Caco-2 (cell line): ENCODE measurements at regions not wholly inside any gene's neighbourhood (a gene's known extent, or its start where the extent isn't known, plus 50 kb on each side); places are given as distances from the start of the nearest gene placed in this dataset.

ENCODE experiments used
- BruUV-seq: library from RNA; stranded (reverse); fragments of 400-500 nt; replicated peaks from 2 replicates; lab custom pipeline; 2021; lab: Mats Ljungman, UMichigan
- CTCF ChIA-PET: fragments of 300-600 bp; sonication (Branson Sonifier 250); formaldehyde crosslinking; loops from one replicate; lab custom pipeline; 2022; ENCODE audit warnings: antibody characterized with exemption; lab: Charles Lee
- POLR2A ChIA-PET: fragments of 300-600 bp; sonication (Branson Sonifier 250); formaldehyde crosslinking; loops from one replicate; lab custom pipeline; 2022; ENCODE audit warnings: antibody characterized with exemption; lab: Charles Lee
- DNase-seq, 2 experiments: peaks; one replicate each; pipeline versions ENCODE4 v3.0.0 to v3.0.0-alpha.2; 2020 to 2022
- H3K27me3 ChIP-seq: replicated peaks from 2 replicates; pipeline ENCODE4 v1.6.0; 2011; ENCODE audit warnings: low read length; ENCODE audit not compliant: control insufficient read depth, insufficient read depth
- H3K36me3 ChIP-seq: 2 replicates; pipeline ENCODE4 v1.5.1; 2011; ENCODE audit warnings: low read length; ENCODE audit not compliant: control insufficient read depth, insufficient read depth
- H3K4me1 ChIP-seq: fragments of 250-450 bp; sonication (Bioruptor Pico); 2 replicates; pipeline ENCODE4 v1.5.1; 2020; ENCODE audit warnings: mild to moderate bottlenecking
- H3K4me3 ChIP-seq: 2 replicates; pipeline ENCODE4 v1.5.1; 2011; ENCODE audit warnings: low read depth, mild to moderate bottlenecking, control low read depth, low read length
- H3K9me3 ChIP-seq: fragments of 250-450 bp; sonication (Bioruptor Pico); 2 replicates; pipeline ENCODE4 v1.5.1; 2020; ENCODE audit warnings: mild to moderate bottlenecking, moderate library complexity
- H3K27ac Mint-ChIP-seq: one replicate; pipeline ENCODE4 v1.8.0; 2022; ENCODE audit warnings: mixed read lengths; ENCODE audit not compliant: unreplicated experiment
- H3K27me3 Mint-ChIP-seq: one replicate; pipeline ENCODE4 v1.8.0; 2022; ENCODE audit warnings: mixed read lengths; ENCODE audit not compliant: insufficient read depth, unreplicated experiment
- H3K36me3 Mint-ChIP-seq: one replicate; pipeline ENCODE4 v1.8.0; 2022; ENCODE audit warnings: mild to moderate bottlenecking, mixed read lengths; ENCODE audit not compliant: insufficient read depth, unreplicated experiment
- H3K4me1 Mint-ChIP-seq: one replicate; pipeline ENCODE4 v1.8.0; 2022; ENCODE audit warnings: low read depth, mixed read lengths; ENCODE audit not compliant: unreplicated experiment
- H3K4me3 Mint-ChIP-seq: one replicate; pipeline ENCODE4 v1.8.0; 2022; ENCODE audit warnings: mild to moderate bottlenecking, moderate library complexity, mixed read lengths; ENCODE audit not compliant: unreplicated experiment
- H3K9me3 Mint-ChIP-seq: one replicate; pipeline ENCODE4 v1.8.0; 2022; ENCODE audit warnings: mixed read lengths; ENCODE audit not compliant: unreplicated experiment
- intact Hi-C: fragments of 100-400 bp; cut with micrococcal nuclease; formaldehyde crosslinking; loops from one replicate; pipeline ENCODE4 v1.10.0; 2022; ENCODE audit not compliant: unreplicated experiment
- TF ChIP-seq, protein P1 (sequence below), 2 experiments: fragments of 200-600 bp in 1 of 2; IDR thresholded peaks; 1 replicate in 1 of 2; 2 replicates in 1 of 2; pipeline versions ENCODE4 v1.5.1 to v1.8.0; 2011 to 2022; ENCODE audit warnings: antibody characterized with exemption in 1 of 2, control low read depth in 1 of 2, inconsistent platforms in 1 of 2, low read depth in 1 of 2, low read length in 1 of 2, mild to moderate bottlenecking in 1 of 2, moderate library complexity in 1 of 2; ENCODE audit not compliant: insufficient read depth in 1 of 2, severe bottlenecking in 1 of 2, unreplicated experiment in 1 of 2

DNA sequence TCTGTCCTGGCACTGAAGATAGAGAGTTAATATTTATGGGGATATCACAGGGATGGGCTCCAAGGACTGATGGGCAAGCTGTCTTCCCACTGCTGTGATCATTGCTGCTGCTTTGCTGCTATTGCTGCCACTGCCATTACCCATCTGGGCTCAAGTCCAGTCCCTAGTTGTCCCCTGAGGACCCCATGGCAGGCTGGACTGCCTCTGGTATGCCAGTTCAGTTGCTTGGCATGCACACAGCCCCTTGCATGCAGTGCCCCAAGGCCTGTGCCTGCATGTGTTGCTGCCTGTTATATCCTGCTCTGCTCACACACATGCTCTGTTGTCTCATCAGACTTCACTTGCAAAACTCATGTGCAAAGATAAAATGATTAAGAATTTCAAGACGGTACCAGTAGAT, 109.5 kb downstream of the ADRA2A start:
- no TSS peak for BruUV-seq
- Mint-ChIP-seq H3K9me3 (no peaks in the 10 kb centered on the region), H3K36me3 (no peaks in the 10 kb centered on the region), H3K27me3 (peaks cover 9% of the 10 kb centered on the region), H3K4me3 (no peak overlapping the region), H3K27ac (no peak overlapping the region), H3K4me1 (no peaks in the 10 kb centered on the region)
- Histone ChIP-seq H3K4me3 (no peak overlapping the region), H3K36me3 (no peaks in the 10 kb centered on the region), H3K4me1 (no peaks in the 10 kb centered on the region), H3K9me3 (no peaks in the 10 kb centered on the region), H3K27me3 (no peaks in the 10 kb centered on the region)
- ChIA-PET POLR2A (no interaction called here), CTCF (no interaction called here)
- intact Hi-C loops = no loop called here
- no peak for DNase-seq
- TF ChIP-seq, protein P1, sequence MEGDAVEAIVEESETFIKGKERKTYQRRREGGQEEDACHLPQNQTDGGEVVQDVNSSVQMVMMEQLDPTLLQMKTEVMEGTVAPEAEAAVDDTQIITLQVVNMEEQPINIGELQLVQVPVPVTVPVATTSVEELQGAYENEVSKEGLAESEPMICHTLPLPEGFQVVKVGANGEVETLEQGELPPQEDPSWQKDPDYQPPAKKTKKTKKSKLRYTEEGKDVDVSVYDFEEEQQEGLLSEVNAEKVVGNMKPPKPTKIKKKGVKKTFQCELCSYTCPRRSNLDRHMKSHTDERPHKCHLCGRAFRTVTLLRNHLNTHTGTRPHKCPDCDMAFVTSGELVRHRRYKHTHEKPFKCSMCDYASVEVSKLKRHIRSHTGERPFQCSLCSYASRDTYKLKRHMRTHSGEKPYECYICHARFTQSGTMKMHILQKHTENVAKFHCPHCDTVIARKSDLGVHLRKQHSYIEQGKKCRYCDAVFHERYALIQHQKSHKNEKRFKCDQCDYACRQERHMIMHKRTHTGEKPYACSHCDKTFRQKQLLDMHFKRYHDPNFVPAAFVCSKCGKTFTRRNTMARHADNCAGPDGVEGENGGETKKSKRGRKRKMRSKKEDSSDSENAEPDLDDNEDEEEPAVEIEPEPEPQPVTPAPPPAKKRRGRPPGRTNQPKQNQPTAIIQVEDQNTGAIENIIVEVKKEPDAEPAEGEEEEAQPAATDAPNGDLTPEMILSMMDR (IDR thresholded peaks at IDR 0.05; ENCODE audit: insufficient read depth in 1 of 2, low read depth in 1 of 2, low read length in 1 of 2, severe bottlenecking in 1 of 2, unreplicated experiment in 1 of 2) = no peak

- H3K4me3 Mint-ChIP-seq = no peak overlapping the region
- no peaks in the 10 kb centered on the region for H3K36me3 Mint-ChIP-seq
- ChIA-PET POLR2A (no interaction called here), CTCF (no interaction called here)
- intact Hi-C loops = no loop called here
- no peak overlapping the region for H3K27ac Mint-ChIP-seq
- Histone ChIP-seq H3K4me1 (no peaks in the 10 kb centered on the region), H3K36me3 (no peaks in the 10 kb centered on the region), H3K9me3 (no peaks in the 10 kb centered on the region), H3K4me3 (no peak overlapping the region), H3K27me3 (no peaks in the 10 kb centered on the region)
- TF ChIP-seq, protein P1 (IDR thresholded peaks at IDR 0.05; ENCODE audit: insufficient read depth in 1 of 2, low read depth in 1 of 2, low read length in 1 of 2, severe bottlenecking in 1 of 2, unreplicated experiment in 1 of 2) = no peak
- no peaks in the 10 kb centered on the region for H3K9me3 Mint-ChIP-seq
- no TSS peak for BruUV-seq
- peaks cover 13% of the 10 kb centered on the region for H3K27me3 Mint-ChIP-seq
- DNase-seq = no peak
- no peaks in the 10 kb centered on the region for H3K4me1 Mint-ChIP-seq
These were observed 110.3 kb downstream of the ADRA2A start for GRCh38 chr10:111187096-111187495.

DNA sequence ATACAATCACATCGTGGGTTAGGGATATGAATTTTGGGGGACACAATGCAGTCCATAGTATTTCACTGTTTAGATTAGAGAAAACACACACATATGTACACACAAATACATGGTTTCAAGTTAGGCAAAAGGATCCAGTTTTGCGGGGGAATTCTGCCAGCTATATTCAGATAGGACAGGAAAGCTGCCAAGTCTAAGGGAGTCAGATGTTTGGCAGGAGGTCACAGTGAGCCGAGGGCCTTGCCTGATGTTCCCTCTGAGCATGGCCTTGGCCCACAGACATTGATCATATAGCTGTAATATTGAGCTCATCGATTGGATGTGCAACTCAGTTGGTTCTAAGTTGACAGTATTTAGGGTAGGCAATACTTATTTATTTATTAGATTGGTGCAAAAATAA, 122.8 kb downstream of the ADRA2A start:
- H3K9me3 Mint-ChIP-seq = peaks cover 8% of the 10 kb centered on the region
- H3K9me3 ChIP-seq = no peaks in the 10 kb centered on the region
- H3K4me1 Mint-ChIP-seq = peaks cover 6% of the 10 kb centered on the region
- no peak overlapping the region for H3K4me3 Mint-ChIP-seq
- DNase-seq = no peak
- no peak overlapping the region for H3K4me3 ChIP-seq
- H3K36me3 ChIP-seq = no peaks in the 10 kb centered on the region
- H3K36me3 Mint-ChIP-seq = no peaks in the 10 kb centered on the region
- H3K27me3 Mint-ChIP-seq = no peaks in the 10 kb centered on the region
- BruUV-seq = no TSS peak
- H3K4me1 ChIP-seq = no peaks in the 10 kb centered on the region
- POLR2A ChIA-PET = no interaction called here
- no peak overlapping the region for H3K27ac Mint-ChIP-seq
- no peaks in the 10 kb centered on the region for H3K27me3 ChIP-seq
- TF ChIP-seq, protein P1 (IDR thresholded peaks at IDR 0.05; ENCODE audit: insufficient read depth in 1 of 2, low read depth in 1 of 2, low read length in 1 of 2, severe bottlenecking in 1 of 2, unreplicated experiment in 1 of 2) = no peak
- CTCF ChIA-PET = no interaction called here
- intact Hi-C loops = no loop called here
